ENCODE measurements at regions not wholly inside any gene's neighbourhood (a gene's known extent, or its start where the extent isn't known, plus 50 kb on each side); places are given as distances from the start of the nearest gene placed in this dataset.

- ATAC-seq (no peak), DNase-seq (no peak)
These were observed 102.4 kb upstream of the FRY start for GRCh38 chr13:31929031-31929770.

- no peak for DNase-seq
These were observed 101.1 kb upstream of the FRY start for GRCh38 chr13:31930490-31930889.

GRCh38 chr13:31930901-31931522, 100.6 kb upstream of the FRY start:
- ATAC-seq (no peak), DNase-seq (no peak)

More at GRCh38 chr13:31930490-31930889, 101.1 kb upstream of the FRY start:
- ATAC-seq = no peak

GRCh38 chr13:31937436-31937835, 94.1 kb upstream of the FRY start:
- ATAC-seq (no peak), DNase-seq (no peak)

- ATAC-seq (no peak), DNase-seq (no peak)
These were observed 91.5 kb upstream of the FRY start for GRCh38 chr13:31940076-31940475.

GRCh38 chr13:31943591-31943990, 88.0 kb upstream of the FRY start:
- no peak for ATAC-seq

GRCh38 chr13:31944262-31945160, 87.1 kb upstream of the FRY start:
- ATAC-seq = no peak
- DNase-seq = no peak

More at GRCh38 chr13:31943591-31943990, 88.0 kb upstream of the FRY start:
- no peak for DNase-seq

GRCh38 chr13:31945202-31945961, 86.2 kb upstream of the FRY start:
- ATAC-seq (no peak), DNase-seq (no peak)

- DNase-seq (no peak), ATAC-seq (no peak)
These were observed 85.3 kb upstream of the FRY start for GRCh38 chr13:31946091-31946770.

GRCh38 chr13:31947105-31947504, 84.5 kb upstream of the FRY start:
- ATAC-seq = no peak
- DNase-seq = no peak

GRCh38 chr13:31947506-31947905, 84.1 kb upstream of the FRY start:
- no peak for DNase-seq
- no peak for ATAC-seq

GRCh38 chr13:31949486-31949885, 82.1 kb upstream of the FRY start:
- DNase-seq (no peak), ATAC-seq (no peak)

- DNase-seq = no peak
- ATAC-seq = no peak
These were observed 81.3 kb upstream of the FRY start for GRCh38 chr13:31950111-31950815.

GRCh38 chr13:31951215-31951678, 80.3 kb upstream of the FRY start:
- ATAC-seq = no peak
- no peak for DNase-seq

GRCh38 chr13:31952641-31953380, 78.8 kb upstream of the FRY start:
- no peak for DNase-seq
- no peak for ATAC-seq

- DNase-seq (no peak), ATAC-seq (no peak)
These were observed 76.5 kb upstream of the FRY start for GRCh38 chr13:31955101-31955500.

GRCh38 chr13:31955741-31956140, 75.8 kb upstream of the FRY start:
- ATAC-seq (no peak), DNase-seq (no peak)

GRCh38 chr13:31956980-31957644, 74.5 kb upstream of the FRY start:
- ATAC-seq (no peak), DNase-seq (no peak)

GRCh38 chr13:31957772-31958171, 73.8 kb upstream of the FRY start:
- DNase-seq (no peak), ATAC-seq (no peak)

All from stimulated activated naive CD8-positive, alpha-beta T cell treated with anti-CD3 and anti-CD28 coated beads, Interleukin-15, Interleukin-2, amounts not matched to agents 100 U/mL and 50 U/mL, for 24 hours (primary cell).